ENCODE measurements at regions not wholly inside any gene's neighbourhood (a gene's known extent, or its start where the extent isn't known, plus 50 kb on each side); places are given as distances from the start of the nearest gene placed in this dataset.

DNA sequence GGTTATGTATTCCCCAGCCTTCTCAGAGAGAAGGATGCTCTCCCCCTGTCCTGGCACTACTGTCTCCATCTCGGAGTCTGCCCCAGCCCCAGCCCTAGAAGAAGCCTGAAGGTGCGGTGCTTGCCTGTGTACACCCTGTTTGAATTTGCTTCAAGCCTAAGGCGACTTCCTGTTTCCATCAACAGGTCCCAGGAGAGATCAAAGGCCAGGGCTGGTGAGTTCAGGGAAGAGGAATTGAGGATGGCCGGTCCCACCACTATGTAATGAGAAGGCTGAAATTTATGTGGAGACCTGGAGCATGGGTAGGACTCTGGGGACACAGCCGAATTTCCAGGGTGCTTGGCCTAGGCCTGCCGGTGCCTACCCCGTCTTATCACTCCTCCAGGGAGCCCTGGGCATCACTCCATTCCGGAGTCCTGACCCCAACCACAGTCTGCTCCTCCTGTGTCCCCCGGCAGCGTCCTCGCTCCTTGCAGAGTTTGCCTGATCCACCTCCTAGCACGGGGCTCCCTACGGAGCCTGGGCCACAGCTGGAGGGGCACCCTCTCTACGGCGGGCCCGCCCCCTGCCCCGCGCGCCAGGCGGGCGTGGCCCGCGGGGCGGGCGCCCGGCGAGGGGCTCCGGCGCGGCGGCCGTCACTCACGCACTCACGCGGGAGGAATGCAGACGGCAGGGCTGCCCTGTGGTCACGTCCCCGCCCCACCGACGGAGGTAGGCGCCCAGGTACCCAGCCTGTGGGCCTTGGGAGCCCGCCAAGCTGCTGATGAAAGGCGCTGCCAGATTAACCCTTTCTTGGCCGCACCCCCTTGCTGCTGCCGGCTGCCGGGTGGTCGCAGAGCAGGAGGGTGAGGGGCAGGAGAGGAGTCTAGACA lies 53.8 kb upstream of the TAC4 start:
- H3K4me2 ChIP-seq: no peak overlapping the region
- no peak overlapping the region for H3K27ac ChIP-seq
- H3K79me2 ChIP-seq (ENCODE audit: insufficient read depth, low read depth): no peaks in the 10 kb centered on the region
- peaks cover 96% of the 10 kb centered on the region for H3K27me3 ChIP-seq (ENCODE audit: insufficient read depth, low read depth)
- no peaks in the 10 kb centered on the region for H3K4me1 ChIP-seq (ENCODE audit: low read depth, poor library complexity, severe bottlenecking)
- TF ChIP-seq, protein P1, sequence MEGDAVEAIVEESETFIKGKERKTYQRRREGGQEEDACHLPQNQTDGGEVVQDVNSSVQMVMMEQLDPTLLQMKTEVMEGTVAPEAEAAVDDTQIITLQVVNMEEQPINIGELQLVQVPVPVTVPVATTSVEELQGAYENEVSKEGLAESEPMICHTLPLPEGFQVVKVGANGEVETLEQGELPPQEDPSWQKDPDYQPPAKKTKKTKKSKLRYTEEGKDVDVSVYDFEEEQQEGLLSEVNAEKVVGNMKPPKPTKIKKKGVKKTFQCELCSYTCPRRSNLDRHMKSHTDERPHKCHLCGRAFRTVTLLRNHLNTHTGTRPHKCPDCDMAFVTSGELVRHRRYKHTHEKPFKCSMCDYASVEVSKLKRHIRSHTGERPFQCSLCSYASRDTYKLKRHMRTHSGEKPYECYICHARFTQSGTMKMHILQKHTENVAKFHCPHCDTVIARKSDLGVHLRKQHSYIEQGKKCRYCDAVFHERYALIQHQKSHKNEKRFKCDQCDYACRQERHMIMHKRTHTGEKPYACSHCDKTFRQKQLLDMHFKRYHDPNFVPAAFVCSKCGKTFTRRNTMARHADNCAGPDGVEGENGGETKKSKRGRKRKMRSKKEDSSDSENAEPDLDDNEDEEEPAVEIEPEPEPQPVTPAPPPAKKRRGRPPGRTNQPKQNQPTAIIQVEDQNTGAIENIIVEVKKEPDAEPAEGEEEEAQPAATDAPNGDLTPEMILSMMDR (conservative IDR thresholded peaks at IDR 0.05; ENCODE audit: low read depth, low read length): no peak
- no peak overlapping the region for H3K4me3 ChIP-seq (IDR thresholded peaks at IDR 0.05; ENCODE audit: insufficient read depth, low read depth, low read length)
- no peaks in the 10 kb centered on the region for H4K20me1 ChIP-seq (ENCODE audit: insufficient read depth)
- H3K36me3 ChIP-seq (ENCODE audit: insufficient read depth): no peaks in the 10 kb centered on the region
- no peak overlapping the region for H3K9ac ChIP-seq
- H2AFZ ChIP-seq (ENCODE audit: low read depth): no peak overlapping the region

DNA sequence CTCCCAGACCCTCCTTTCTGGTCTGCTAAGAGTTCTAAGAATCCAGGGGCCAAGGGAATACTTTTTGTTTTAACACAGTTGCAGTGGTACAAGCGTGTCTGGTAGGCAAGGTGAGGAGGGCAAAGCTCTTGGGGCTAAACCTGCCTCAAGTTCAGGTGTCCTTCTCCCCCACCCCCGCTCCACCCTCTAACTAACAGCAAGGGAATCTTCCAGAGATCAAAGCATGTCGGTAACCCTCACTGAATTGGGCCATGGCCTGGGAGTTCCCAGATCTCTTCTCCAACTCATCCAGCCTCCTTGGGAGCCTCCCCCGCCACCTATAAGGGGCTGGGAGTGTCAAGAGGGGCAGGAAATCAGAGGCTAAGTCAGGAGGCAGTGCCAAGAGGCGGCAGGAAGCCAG lies 55.7 kb upstream of the TAC4 start:
- no peaks in the 10 kb centered on the region for H3K4me1 ChIP-seq (ENCODE audit: low read depth, poor library complexity, severe bottlenecking)
- no peak overlapping the region for H2AFZ ChIP-seq (ENCODE audit: low read depth)
- H3K4me3 ChIP-seq (IDR thresholded peaks at IDR 0.05; ENCODE audit: insufficient read depth, low read depth, low read length): no peak overlapping the region
- no peaks in the 10 kb centered on the region for H3K36me3 ChIP-seq (ENCODE audit: insufficient read depth)
- no peak overlapping the region for H3K4me2 ChIP-seq
- TF ChIP-seq, protein P1 (conservative IDR thresholded peaks at IDR 0.05; ENCODE audit: low read depth, low read length): no peak
- H4K20me1 ChIP-seq (ENCODE audit: insufficient read depth): no peaks in the 10 kb centered on the region
- H3K9ac ChIP-seq: no peak overlapping the region
- no peaks in the 10 kb centered on the region for H3K79me2 ChIP-seq (ENCODE audit: insufficient read depth, low read depth)
- peaks cover 96% of the 10 kb centered on the region for H3K27me3 ChIP-seq (ENCODE audit: insufficient read depth, low read depth)
- no peak overlapping the region for H3K27ac ChIP-seq

DNA sequence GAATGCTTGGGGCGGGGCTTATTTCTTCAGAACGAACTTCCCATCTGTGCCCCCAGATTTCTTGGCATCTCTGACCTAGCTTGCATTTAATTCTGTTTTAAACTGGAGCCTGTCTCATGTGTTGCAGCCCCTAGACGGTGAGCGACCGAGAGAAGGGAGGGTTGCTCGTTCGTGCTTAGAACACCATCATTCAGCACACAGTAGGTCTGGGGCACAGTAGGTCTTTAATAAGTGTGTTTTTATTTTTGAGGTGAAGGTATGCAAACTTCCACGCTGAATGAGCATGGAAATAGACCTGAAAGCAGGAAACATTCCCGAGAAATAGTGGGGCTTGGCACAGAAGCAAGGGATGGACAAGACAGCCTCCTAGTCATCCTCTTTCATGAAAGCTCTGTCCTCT lies 57.0 kb upstream of the TAC4 start:
- H3K27me3 ChIP-seq (ENCODE audit: insufficient read depth, low read depth): peaks cover 95% of the 10 kb centered on the region
- no peak overlapping the region for H3K9ac ChIP-seq
- no peaks in the 10 kb centered on the region for H3K36me3 ChIP-seq (ENCODE audit: insufficient read depth)
- H3K4me3 ChIP-seq (IDR thresholded peaks at IDR 0.05; ENCODE audit: insufficient read depth, low read depth, low read length): no peak overlapping the region
- TF ChIP-seq, protein P1 (conservative IDR thresholded peaks at IDR 0.05; ENCODE audit: low read depth, low read length): no peak
- no peak overlapping the region for H3K27ac ChIP-seq
- no peak overlapping the region for H3K4me2 ChIP-seq
- no peaks in the 10 kb centered on the region for H3K4me1 ChIP-seq (ENCODE audit: low read depth, poor library complexity, severe bottlenecking)
- H4K20me1 ChIP-seq (ENCODE audit: insufficient read depth): no peaks in the 10 kb centered on the region
- no peaks in the 10 kb centered on the region for H3K79me2 ChIP-seq (ENCODE audit: insufficient read depth, low read depth)
- no peak overlapping the region for H2AFZ ChIP-seq (ENCODE audit: low read depth)

DNA sequence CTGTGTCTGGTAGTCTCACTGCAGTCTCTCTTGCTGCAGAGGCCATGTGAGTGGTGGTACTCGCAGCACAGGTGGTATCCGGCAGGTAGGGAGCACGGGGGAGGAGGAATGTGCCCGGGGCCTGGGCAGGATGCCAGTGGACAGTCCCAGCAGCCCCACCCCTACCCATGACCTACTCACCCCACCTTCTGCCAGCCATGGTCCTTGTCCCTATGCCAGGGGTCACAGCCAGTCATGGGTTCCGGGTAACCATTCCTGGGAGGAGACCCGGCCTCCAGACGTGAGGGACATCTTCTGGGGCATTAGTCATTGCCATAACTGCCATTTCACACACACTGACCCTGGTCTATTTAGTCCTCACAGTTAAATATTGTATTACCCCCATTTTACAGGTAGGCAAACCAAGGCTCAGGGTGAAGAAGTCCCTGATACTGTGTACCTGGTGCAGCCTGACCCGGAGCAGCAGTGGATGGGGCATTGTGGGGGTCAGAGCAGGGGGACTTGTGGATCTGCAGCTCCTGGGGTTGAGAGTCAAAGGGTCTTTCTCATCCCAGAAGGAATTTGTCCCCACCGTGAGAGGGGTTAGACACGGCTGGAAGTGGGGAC lies 58.8 kb upstream of the TAC4 start:
- no peak overlapping the region for H2AFZ ChIP-seq (ENCODE audit: low read depth)
- H3K27me3 ChIP-seq (ENCODE audit: insufficient read depth, low read depth): peaks cover 95% of the 10 kb centered on the region
- no peak overlapping the region for H3K4me3 ChIP-seq (IDR thresholded peaks at IDR 0.05; ENCODE audit: insufficient read depth, low read depth, low read length)
- H3K4me2 ChIP-seq: no peak overlapping the region
- no peak overlapping the region for H3K27ac ChIP-seq
- H3K79me2 ChIP-seq (ENCODE audit: insufficient read depth, low read depth): no peaks in the 10 kb centered on the region
- no peaks in the 10 kb centered on the region for H3K4me1 ChIP-seq (ENCODE audit: low read depth, poor library complexity, severe bottlenecking)
- H3K9ac ChIP-seq: no peak overlapping the region
- no peaks in the 10 kb centered on the region for H3K36me3 ChIP-seq (ENCODE audit: insufficient read depth)
- TF ChIP-seq, protein P1 (conservative IDR thresholded peaks at IDR 0.05; ENCODE audit: low read depth, low read length): no peak
- no peaks in the 10 kb centered on the region for H4K20me1 ChIP-seq (ENCODE audit: insufficient read depth)

Measured in KMS-11 (cell line).